ENCODE measurements at regions not wholly inside any gene's neighbourhood (a gene's known extent, or its start where the extent isn't known, plus 50 kb on each side); places are given as distances from the start of the nearest gene placed in this dataset.

GRCh38 chr5:158304607-158305006 lies 445.7 kb upstream of the CLINT1 start:
- Histone ChIP-seq H3K4me1 (no peaks in the 10 kb centered on the region), H3K9me3 (no peaks in the 10 kb centered on the region), H3K27me3 (no peaks in the 10 kb centered on the region), H3K27ac (no peak overlapping the region), H3K36me3 (no peaks in the 10 kb centered on the region), H3K4me3 (no peak overlapping the region)
- WGBS, 2 donors, result 74 to 93% methylated on average over 2 of the region's 2 CpGs
- FAIRE-seq (no peak), DNase-seq (no peak), ATAC-seq (no peak)
- TF ChIP-seq, protein P1, sequence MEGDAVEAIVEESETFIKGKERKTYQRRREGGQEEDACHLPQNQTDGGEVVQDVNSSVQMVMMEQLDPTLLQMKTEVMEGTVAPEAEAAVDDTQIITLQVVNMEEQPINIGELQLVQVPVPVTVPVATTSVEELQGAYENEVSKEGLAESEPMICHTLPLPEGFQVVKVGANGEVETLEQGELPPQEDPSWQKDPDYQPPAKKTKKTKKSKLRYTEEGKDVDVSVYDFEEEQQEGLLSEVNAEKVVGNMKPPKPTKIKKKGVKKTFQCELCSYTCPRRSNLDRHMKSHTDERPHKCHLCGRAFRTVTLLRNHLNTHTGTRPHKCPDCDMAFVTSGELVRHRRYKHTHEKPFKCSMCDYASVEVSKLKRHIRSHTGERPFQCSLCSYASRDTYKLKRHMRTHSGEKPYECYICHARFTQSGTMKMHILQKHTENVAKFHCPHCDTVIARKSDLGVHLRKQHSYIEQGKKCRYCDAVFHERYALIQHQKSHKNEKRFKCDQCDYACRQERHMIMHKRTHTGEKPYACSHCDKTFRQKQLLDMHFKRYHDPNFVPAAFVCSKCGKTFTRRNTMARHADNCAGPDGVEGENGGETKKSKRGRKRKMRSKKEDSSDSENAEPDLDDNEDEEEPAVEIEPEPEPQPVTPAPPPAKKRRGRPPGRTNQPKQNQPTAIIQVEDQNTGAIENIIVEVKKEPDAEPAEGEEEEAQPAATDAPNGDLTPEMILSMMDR (IDR thresholded peaks at IDR 0.05), result no peak
- intact Hi-C loops (cut with DNase I), result no loop called here

GRCh38 chr5:158303883-158304282 lies 444.9 kb upstream of the CLINT1 start:
- ATAC-seq, result no peak
- H3K4me1 ChIP-seq, result no peaks in the 10 kb centered on the region
- 89 to 94% methylated on average over 1 of the region's 1 CpG for WGBS, 2 donors
- H3K27me3 ChIP-seq, result no peaks in the 10 kb centered on the region
- H3K4me3 ChIP-seq, result no peak overlapping the region
- TF ChIP-seq, protein P1 (IDR thresholded peaks at IDR 0.05), result no peak
- H3K9me3 ChIP-seq, result no peaks in the 10 kb centered on the region
- no peak for DNase-seq
- FAIRE-seq, result no peak
- no peak overlapping the region for H3K27ac ChIP-seq
- intact Hi-C loops (cut with DNase I), result no loop called here
- H3K36me3 ChIP-seq, result no peaks in the 10 kb centered on the region

- no peaks in the 10 kb centered on the region for H3K36me3 ChIP-seq
- no peak overlapping the region for H3K27ac ChIP-seq
- ATAC-seq (no peak), FAIRE-seq (no peak), DNase-seq (no peak)
- H3K9me3 ChIP-seq, result no peaks in the 10 kb centered on the region
- no peaks in the 10 kb centered on the region for H3K4me1 ChIP-seq
- no peak overlapping the region for H3K4me3 ChIP-seq
- intact Hi-C loops (cut with DNase I), result no loop called here
- TF ChIP-seq, protein P1 (IDR thresholded peaks at IDR 0.05), result no peak
- WGBS, 2 donors, result 55 to 61% methylated on average over 3 of the region's 3 CpGs
- no peaks in the 10 kb centered on the region for H3K27me3 ChIP-seq
These were observed 444.3 kb upstream of the CLINT1 start for GRCh38 chr5:158303275-158303674.

DNA sequence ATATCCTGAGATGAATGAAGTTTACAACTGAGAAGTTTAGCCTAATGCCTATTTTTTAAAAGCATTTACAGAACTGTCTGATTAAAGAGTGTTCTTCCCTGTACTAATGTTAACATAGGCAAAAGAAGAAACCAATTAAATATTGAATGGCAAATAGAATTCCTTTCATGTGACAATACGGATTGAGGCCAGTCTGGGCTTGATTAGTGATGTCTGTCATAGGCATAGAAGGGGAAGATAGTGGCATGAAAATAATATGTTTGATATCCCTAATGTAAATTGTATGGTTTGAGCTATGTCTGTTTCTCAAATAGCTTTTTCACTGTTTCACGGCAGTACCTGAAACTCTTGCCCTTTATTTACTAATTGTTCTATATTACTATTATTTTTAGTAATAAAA lies 443.1 kb upstream of the CLINT1 start:
- 82 to 90% methylated on average over 2 of the region's 2 CpGs for WGBS, 2 donors
- FAIRE-seq, result no peak

DNA sequence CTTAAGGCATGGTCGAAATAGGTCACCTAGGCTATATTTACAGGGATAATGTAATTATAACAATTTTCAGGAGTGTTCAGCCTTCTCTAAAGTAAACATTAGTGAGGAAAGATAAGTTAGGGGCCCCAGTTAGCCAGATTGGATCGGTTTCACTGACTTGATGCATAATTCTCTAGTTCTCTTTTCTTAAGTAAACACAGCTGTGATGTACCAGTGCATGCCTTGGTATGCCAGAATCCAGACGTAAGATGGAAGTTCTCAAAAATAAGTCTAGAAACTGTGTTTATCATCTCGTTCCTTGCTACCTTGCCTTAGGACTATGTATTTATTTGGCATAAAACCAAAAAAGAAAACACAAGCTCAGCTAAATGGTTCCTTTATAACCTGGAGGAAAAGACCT lies 442.2 kb upstream of the CLINT1 start:
- Histone ChIP-seq H3K36me3 (no peaks in the 10 kb centered on the region), H3K27me3 (no peaks in the 10 kb centered on the region), H3K4me1 (no peaks in the 10 kb centered on the region), H3K4me3 (no peak overlapping the region), H3K27ac (no peak overlapping the region), H3K9me3 (no peaks in the 10 kb centered on the region)
- 33 to 36% methylated on average over 4 of the region's 4 CpGs for WGBS, 2 donors
- TF ChIP-seq, protein P1 (IDR thresholded peaks at IDR 0.05), result no peak
- no peak for DNase-seq
- no peak for ATAC-seq
- intact Hi-C loops (cut with DNase I), result no loop called here
- FAIRE-seq, result no peak

More for the DNA sequence above, 443.1 kb upstream of the CLINT1 start:
- ATAC-seq (no peak), DNase-seq (no peak)
- H3K9me3 ChIP-seq, result no peaks in the 10 kb centered on the region
- TF ChIP-seq, protein P1 (IDR thresholded peaks at IDR 0.05), result no peak
- H3K36me3 ChIP-seq, result no peaks in the 10 kb centered on the region
- no peak overlapping the region for H3K4me3 ChIP-seq
- H3K27me3 ChIP-seq, result no peaks in the 10 kb centered on the region
- H3K4me1 ChIP-seq, result no peaks in the 10 kb centered on the region
- intact Hi-C loops (cut with DNase I), result no loop called here
- no peak overlapping the region for H3K27ac ChIP-seq

Data from pancreas (tissue), 10 donors.